ENCODE measurements at regions not wholly inside any gene's neighbourhood (a gene's known extent, or its start where the extent isn't known, plus 50 kb on each side); places are given as distances from the start of the nearest gene placed in this dataset.

DNA sequence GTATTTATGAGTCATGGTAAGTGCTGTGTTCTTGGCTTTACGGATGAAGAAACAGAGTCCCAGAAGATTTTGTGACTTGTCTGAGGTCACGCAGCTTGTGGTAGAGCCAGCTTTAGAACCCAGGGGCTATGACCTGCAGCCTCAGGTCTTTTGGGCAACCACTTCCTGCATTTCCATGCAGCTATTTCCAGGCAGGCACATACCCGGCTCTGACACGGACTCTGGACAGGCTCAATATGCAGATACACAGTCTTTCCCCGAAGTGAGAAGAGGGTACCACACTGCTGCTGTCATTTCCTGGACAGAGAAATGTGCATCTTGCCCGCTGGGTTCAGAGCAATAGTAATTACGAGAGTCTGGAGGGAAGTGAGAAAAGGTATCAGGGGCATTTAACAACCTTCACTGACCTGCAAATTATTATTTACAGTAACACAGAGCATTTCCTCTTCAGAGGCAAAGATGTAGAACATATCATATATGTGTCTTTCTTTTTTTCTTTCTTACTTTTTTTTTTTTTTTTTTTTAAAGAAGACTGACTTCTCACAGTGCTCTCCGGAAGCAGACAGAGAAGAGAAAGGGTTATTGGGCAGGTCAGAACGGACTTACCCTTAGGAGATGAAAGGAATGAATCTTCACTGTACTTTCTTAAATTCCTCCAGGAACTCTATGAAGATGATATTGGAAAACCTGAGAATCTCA, 185.1 kb downstream of the CLIC5 start:
- Histone ChIP-seq H3K36me3 (ENCODE audit: control insufficient read depth in 2 of 2, extremely low read depth in 1 of 2, insufficient read depth in 2 of 2, low read length in 2 of 2) (no peaks in the 10 kb centered on the region), H3K9me1 (replicated peaks; ENCODE audit: control insufficient read depth, extremely low read depth, insufficient read depth, low read length) (no peaks in the 10 kb centered on the region), H3K79me2 (ENCODE audit: control insufficient read depth, insufficient read depth, low read length) (no peaks in the 10 kb centered on the region), H3K27ac (ENCODE audit: insufficient read depth, low read depth, low read length) (no peak overlapping the region), H3K9me3 (replicated peaks; ENCODE audit: control insufficient read depth, insufficient read depth, low read length) (no peaks in the 10 kb centered on the region), H3K27me3 (ENCODE audit: control insufficient read depth in 2 of 2, insufficient read depth in 2 of 2, low read length in 2 of 2) (no peaks in the 10 kb centered on the region), H3K4me1 (ENCODE audit: control insufficient read depth, extremely low read depth, insufficient read depth, low read length) (no peaks in the 10 kb centered on the region), H3K4me2 (ENCODE audit: insufficient read depth, low read length) (no peak overlapping the region), H4K20me1 (replicated peaks; ENCODE audit: control insufficient read depth, extremely low read depth, insufficient read depth, low read length) (no peaks in the 10 kb centered on the region), H3K9ac (replicated peaks; ENCODE audit: extremely low read depth, insufficient read depth, low read length) (no peak overlapping the region), H3K4me3 (replicated peaks in 1 of 3; ENCODE audit: insufficient read depth in 1 of 3, low read depth in 1 of 3, low read length in 3 of 3) (no peak overlapping the region), H2AFZ (ENCODE audit: low read depth, low read length) (no peak overlapping the region)
- no peak for TF ChIP-seq JUN (IDR thresholded peaks at IDR 0.05; ENCODE audit: borderline replicate concordance, insufficient read depth, insufficient read length, low read depth)
- TF ChIP-seq EZH2 (IDR thresholded peaks at IDR 0.05; ENCODE audit: borderline replicate concordance, low read depth, low read length, severe bottlenecking), result no peak
- TF ChIP-seq POLR2AphosphoS5 (IDR thresholded peaks at IDR 0.05; ENCODE audit: insufficient read depth, low read depth, low read length), result no peak
- TF ChIP-seq, protein P1, sequence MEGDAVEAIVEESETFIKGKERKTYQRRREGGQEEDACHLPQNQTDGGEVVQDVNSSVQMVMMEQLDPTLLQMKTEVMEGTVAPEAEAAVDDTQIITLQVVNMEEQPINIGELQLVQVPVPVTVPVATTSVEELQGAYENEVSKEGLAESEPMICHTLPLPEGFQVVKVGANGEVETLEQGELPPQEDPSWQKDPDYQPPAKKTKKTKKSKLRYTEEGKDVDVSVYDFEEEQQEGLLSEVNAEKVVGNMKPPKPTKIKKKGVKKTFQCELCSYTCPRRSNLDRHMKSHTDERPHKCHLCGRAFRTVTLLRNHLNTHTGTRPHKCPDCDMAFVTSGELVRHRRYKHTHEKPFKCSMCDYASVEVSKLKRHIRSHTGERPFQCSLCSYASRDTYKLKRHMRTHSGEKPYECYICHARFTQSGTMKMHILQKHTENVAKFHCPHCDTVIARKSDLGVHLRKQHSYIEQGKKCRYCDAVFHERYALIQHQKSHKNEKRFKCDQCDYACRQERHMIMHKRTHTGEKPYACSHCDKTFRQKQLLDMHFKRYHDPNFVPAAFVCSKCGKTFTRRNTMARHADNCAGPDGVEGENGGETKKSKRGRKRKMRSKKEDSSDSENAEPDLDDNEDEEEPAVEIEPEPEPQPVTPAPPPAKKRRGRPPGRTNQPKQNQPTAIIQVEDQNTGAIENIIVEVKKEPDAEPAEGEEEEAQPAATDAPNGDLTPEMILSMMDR (IDR thresholded peaks at IDR 0.05; ENCODE audit: extremely low read depth in 1 of 2, insufficient read depth in 1 of 2, low read depth in 1 of 2, low read length in 2 of 2), result no peak
- no peak for TF ChIP-seq POLR2A (IDR thresholded peaks at IDR 0.05; ENCODE audit: low read depth, low read length)
- TF ChIP-seq, protein P2, sequence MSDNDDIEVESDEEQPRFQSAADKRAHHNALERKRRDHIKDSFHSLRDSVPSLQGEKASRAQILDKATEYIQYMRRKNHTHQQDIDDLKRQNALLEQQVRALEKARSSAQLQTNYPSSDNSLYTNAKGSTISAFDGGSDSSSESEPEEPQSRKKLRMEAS (IDR thresholded peaks at IDR 0.05; ENCODE audit: insufficient read depth, insufficient read length), result no peak
- TF ChIP-seq FOS (IDR thresholded peaks at IDR 0.05; ENCODE audit: borderline replicate concordance, insufficient read depth, low read length), result no peak
- TF ChIP-seq GATA2 (IDR thresholded peaks at IDR 0.05; ENCODE audit: insufficient read depth, insufficient read length, low read depth, low read length), result no peak
- TF ChIP-seq MYC (IDR thresholded peaks at IDR 0.05; ENCODE audit: low read depth, low read length), result no peak
- FAIRE-seq (no peak), DNase-seq (ENCODE audit: low read depth, low spot score) (no peak)
- intact Hi-C loops (cut with micrococcal nuclease), result no loop called here
- BruUV-seq (replicated peaks), result no TSS peak
- ChIA-PET CTCF (no interaction called here), POLR2A (no interaction called here)
- dilution Hi-C loops (cut with MboI; ENCODE audit: extremely low pct_ligation_motif_present, low sequenced_read_pairs), result no loop called here

Measured in endothelial cell of umbilical vein (primary cell).